ENCODE measurements at regions not wholly inside any gene's neighbourhood (a gene's known extent, or its start where the extent isn't known, plus 50 kb on each side); places are given as distances from the start of the nearest gene placed in this dataset.

DNA sequence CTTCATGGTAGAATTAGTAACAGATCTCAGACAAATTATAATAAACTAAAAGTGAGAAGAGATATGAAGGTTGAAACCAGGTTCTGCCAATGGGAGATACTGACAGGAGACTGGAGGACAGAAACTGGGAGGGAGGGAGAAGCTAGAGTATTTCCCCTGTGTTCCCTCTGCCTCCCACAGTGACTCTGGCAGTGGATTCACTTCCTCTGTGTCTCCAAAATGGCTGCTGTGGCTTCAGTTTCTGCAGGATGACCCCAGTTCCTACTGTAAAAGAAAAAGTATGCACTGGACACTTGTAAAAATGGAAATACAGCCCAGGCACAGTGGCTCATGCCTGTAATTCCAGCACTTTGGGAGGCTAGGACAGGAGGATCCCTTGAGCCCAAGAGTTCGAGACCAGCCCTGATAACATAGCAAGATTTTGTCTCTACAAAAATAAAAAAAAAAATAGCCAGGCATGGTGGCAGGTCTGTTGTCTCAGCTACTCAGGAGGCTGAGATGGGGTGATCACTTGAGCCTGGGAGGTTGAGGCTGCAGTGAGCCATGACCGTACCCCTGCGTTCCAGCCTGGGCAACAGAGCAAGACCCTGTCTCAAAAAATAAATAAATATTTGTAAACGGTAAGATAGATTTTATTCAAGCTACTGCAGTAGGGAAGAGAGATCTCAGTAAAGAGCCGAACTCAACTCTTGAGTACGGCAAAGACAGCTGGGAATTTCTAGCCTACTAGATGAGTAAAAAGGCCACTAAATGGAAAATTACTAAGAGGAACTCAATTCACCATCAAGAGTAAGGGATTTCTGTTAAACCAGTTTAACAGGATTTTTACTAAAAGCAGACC is 156.6 kb upstream of the TRIM24 start:
- no peak for DNase-seq (ENCODE audit: low read depth in 2 of 2)
- TF ChIP-seq, protein P1, sequence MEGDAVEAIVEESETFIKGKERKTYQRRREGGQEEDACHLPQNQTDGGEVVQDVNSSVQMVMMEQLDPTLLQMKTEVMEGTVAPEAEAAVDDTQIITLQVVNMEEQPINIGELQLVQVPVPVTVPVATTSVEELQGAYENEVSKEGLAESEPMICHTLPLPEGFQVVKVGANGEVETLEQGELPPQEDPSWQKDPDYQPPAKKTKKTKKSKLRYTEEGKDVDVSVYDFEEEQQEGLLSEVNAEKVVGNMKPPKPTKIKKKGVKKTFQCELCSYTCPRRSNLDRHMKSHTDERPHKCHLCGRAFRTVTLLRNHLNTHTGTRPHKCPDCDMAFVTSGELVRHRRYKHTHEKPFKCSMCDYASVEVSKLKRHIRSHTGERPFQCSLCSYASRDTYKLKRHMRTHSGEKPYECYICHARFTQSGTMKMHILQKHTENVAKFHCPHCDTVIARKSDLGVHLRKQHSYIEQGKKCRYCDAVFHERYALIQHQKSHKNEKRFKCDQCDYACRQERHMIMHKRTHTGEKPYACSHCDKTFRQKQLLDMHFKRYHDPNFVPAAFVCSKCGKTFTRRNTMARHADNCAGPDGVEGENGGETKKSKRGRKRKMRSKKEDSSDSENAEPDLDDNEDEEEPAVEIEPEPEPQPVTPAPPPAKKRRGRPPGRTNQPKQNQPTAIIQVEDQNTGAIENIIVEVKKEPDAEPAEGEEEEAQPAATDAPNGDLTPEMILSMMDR (IDR thresholded peaks at IDR 0.05; ENCODE audit: low read depth, low read length): no peak
- H3K4me3 ChIP-seq (replicated peaks in 1 of 2; ENCODE audit: low read depth in 2 of 2, low read length in 2 of 2): no peak overlapping the region

DNA sequence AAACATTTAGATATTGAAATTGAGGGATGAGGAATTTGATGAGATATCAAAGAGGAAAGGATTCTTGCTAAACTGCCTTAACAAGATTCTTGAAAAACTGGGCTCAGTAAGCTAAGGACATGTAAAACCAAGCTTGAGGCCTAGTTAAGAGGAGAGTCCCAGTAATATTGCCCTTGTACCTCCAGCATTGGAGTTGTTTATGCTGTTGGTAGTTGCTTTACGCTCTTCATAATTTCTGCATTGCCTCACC is 156.1 kb upstream of the TRIM24 start:
- no peak overlapping the region for H3K4me3 ChIP-seq (replicated peaks in 1 of 2; ENCODE audit: low read depth in 2 of 2, low read length in 2 of 2)
- TF ChIP-seq, protein P1 (IDR thresholded peaks at IDR 0.05; ENCODE audit: low read depth, low read length): no peak
- no peak for DNase-seq (ENCODE audit: low read depth in 2 of 2)

DNA sequence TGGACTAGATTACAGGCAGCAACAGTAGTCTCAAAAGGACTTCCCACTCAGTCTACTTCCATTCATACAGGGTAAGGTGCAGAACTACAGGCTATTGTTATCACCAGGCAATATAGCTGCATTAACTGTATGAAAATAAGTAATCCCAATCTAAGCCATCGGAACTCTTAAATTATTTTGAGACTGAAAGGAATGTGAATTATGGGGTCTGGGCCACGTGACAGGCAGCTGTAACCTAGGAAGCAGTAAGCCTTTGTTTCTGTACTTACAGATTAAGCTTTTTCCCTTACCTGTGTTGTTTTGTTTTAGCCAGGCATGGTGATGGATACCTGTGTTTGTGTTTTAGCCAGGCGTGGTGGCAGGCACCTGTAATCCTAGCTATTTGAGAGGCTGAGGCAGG is 152.4 kb upstream of the TRIM24 start:
- no peak for DNase-seq (ENCODE audit: low read depth in 2 of 2)
- H3K4me3 ChIP-seq (replicated peaks in 1 of 2; ENCODE audit: low read depth in 2 of 2, low read length in 2 of 2): no peak overlapping the region
- TF ChIP-seq, protein P1 (IDR thresholded peaks at IDR 0.05; ENCODE audit: low read depth, low read length): no peak

GRCh38 chr7:138308136-138308535 is 151.9 kb upstream of the TRIM24 start:
- no peak overlapping the region for H3K4me3 ChIP-seq (replicated peaks in 1 of 2; ENCODE audit: low read depth in 2 of 2, low read length in 2 of 2)
- no peak for DNase-seq (ENCODE audit: low read depth in 2 of 2)
- TF ChIP-seq, protein P1 (IDR thresholded peaks at IDR 0.05; ENCODE audit: low read depth, low read length): no peak

GRCh38 chr7:138309186-138309585 is 150.9 kb upstream of the TRIM24 start:
- no peak for DNase-seq (ENCODE audit: low read depth in 2 of 2)
- H3K4me3 ChIP-seq (replicated peaks in 1 of 2; ENCODE audit: low read depth in 2 of 2, low read length in 2 of 2): no peak overlapping the region
- TF ChIP-seq, protein P1 (IDR thresholded peaks at IDR 0.05; ENCODE audit: low read depth, low read length): no peak

DNA sequence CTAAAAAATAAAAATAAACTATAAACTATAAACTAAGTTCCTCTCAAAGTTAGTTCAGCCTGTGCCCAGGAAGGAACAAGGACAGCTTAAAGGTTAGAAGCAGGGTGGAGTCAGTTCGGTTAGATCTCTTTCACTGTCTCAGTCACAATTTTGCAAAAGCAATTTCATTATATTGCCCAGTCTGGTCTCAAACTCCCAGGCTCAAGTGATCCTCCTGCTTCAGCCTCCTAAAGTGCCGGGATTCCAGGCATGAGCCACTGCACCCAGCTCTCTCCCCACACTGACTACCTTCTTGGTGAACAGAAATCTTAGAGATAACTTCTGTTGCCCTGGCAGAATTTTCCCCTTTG is 146.3 kb upstream of the TRIM24 start:
- TF ChIP-seq, protein P1 (IDR thresholded peaks at IDR 0.05; ENCODE audit: low read depth, low read length): no peak

More for the DNA sequence above, 146.3 kb upstream of the TRIM24 start:
- H3K4me3 ChIP-seq (replicated peaks in 1 of 2; ENCODE audit: low read depth in 2 of 2, low read length in 2 of 2): no peak overlapping the region
- DNase-seq (ENCODE audit: low read depth in 2 of 2): no peak

Data from cardiac fibroblast (primary cell).